Left lobe of liver (tissue), 2 donors: ENCODE measurements at regions not wholly inside any gene's neighbourhood (a gene's known extent, or its start where the extent isn't known, plus 50 kb on each side); places are given as distances from the start of the nearest gene placed in this dataset.
A peak's percentile ranks its signal among the peaks of the same experiment; 100 is the strongest.
"Not testable (repeated sequence)": the region's sequence is repeated elsewhere in the genome, so short reads cannot be mapped to it uniquely, and the experiment has no call there.

Experiments
- ATAC-seq: fragments of 200-7000 bp; cut with Tn5 transposase; one replicate; pipeline ENCODE4 v1.9.1; 2020; ENCODE audit warnings: mild to moderate bottlenecking, moderate library complexity
- DNase-seq: peaks from one replicate; pipeline ENCODE4 v3.0.0-alpha.2; 2020; ENCODE audit warnings: low spot score
- donor health status: DM: no; HTN: no; CAD: no; lungs with moderate emphysema.
- donor health status: DM: no; HTN: yes; CAD: no.

- ATAC-seq (no peak), DNase-seq (no peak)
Observed at GRCh38 chr1:55904541-55904940, 674.8 kb downstream of the PLPP3 start.

DNA sequence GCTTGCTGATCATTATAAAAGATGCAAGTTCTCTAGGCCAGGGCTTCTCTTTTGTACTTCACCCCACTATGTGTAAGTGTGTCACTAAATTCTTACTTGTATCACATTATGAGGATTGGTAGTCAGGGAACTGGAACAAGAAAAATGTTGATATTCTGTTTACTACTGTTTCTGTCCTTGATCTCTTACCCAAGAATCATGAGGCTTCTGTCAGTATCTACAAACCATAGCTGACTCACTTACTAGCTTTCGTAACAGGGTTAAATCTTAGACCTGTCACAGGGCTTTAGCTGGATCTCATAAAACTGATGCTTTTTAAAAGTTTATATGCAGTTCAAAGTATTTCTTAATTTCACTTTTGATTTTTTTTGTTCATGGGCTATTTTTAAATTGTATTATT, 681.2 kb downstream of the PLPP3 start:
- DNase-seq = no peak
- no peak for ATAC-seq

DNA sequence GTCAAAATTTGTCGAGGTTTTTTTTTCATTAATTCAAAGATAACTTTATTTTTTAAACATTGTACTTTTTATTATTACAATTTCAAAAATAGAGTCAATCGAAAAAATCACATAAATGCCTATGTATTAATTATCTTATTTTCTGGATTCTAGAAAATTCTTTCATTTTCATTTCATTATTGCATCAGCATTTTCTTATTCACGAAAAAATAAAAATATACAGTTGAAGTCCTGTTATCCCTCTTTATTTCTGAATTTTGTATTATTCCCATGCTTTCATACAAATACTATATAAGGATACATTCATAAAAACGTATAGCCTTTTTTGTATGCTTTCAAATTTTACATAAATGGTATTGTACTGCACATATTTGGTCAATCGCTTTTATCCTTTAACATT, 681.0 kb upstream of the USP24 start:
- no peak for DNase-seq
- no peak for ATAC-seq

DNA sequence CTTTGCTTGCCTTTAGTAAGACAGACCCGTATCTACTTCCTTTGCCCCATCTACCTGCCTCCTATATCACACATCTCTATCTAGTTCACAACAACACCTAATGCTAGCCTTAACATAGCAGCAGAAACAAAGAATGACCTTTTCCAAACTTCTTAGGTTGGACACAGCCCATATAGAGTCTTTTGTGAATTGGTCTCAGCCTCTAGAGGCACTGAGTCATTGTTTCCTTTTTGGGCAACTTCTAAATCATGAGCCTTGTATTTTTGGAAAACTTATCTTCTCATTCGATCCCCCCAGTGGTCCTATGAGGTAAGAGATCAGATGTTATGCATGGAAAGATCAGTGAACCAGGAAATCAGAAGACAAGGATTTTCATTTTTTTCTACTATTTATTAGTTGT, 679.4 kb upstream of the USP24 start:
- ATAC-seq = no peak
- no peak for DNase-seq

- DNase-seq (no peak), ATAC-seq (peak; percentile 97)
Observed at GRCh38 chr1:55893155-55893554, 678.0 kb upstream of the USP24 start.

GRCh38 chr1:55888685-55889317, 673.6 kb upstream of the USP24 start:
- no peak for ATAC-seq
- DNase-seq = no peak

- DNase-seq (no peak), ATAC-seq (no peak)
Observed at GRCh38 chr1:55886856-55887712, 671.9 kb upstream of the USP24 start.

DNA sequence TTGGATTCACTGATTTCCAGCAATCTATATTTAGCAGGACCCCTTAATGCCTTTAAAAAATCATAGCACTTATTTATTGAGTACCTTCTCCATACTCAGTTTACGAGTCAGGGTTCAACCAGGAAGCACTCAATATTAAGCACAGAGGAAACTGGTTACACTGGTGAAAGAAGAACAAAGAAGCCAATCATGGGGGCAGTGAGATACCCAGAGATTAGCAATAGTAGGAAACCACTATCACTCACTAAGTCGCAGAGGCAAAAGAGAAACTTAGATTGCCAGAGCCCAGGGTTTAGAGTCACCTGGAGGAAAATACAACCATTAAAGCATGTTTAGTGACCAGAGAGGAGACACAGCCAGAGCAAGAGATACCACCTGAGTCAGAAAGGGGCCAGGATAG, 670.5 kb upstream of the USP24 start:
- DNase-seq (no peak), ATAC-seq (no peak)

GRCh38 chr1:55882931-55883330, 667.8 kb upstream of the USP24 start:
- no peak for ATAC-seq
- DNase-seq = no peak

GRCh38 chr1:55879346-55879745, 664.2 kb upstream of the USP24 start:
- DNase-seq (no peak), ATAC-seq (no peak)

- no peak for ATAC-seq
- no peak for DNase-seq
Observed at GRCh38 chr1:55877437-55878232, 662.5 kb upstream of the USP24 start.

- DNase-seq = no peak
- no peak for ATAC-seq
Observed at GRCh38 chr1:55876276-55877060, 661.3 kb upstream of the USP24 start.

GRCh38 chr1:55870106-55870505, 654.9 kb upstream of the USP24 start:
- no peak for ATAC-seq
- DNase-seq = no peak

- no peak for ATAC-seq
- DNase-seq = no peak
Observed at GRCh38 chr1:55869065-55869464, 653.9 kb upstream of the USP24 start.

DNA sequence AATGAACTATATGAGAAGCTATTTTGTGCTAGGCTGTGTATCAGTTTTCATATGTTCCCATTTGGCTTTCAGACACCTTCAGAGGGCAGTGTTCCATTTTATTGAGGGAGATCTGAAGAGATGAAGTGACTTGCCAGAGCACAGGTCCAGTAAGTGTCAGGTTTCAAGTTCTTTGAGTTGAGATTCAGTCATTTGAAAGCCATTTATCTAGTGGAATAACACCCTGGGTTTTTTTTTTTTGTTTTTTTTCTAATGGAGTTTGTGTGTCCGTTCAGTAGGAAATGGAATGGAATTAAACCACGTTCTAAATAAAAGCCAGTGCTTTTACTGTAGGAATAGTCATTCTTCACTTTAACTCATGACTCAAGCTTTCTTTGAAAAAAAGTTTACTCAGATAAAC, 652.9 kb upstream of the USP24 start:
- no peak for ATAC-seq
- no peak for DNase-seq

DNA sequence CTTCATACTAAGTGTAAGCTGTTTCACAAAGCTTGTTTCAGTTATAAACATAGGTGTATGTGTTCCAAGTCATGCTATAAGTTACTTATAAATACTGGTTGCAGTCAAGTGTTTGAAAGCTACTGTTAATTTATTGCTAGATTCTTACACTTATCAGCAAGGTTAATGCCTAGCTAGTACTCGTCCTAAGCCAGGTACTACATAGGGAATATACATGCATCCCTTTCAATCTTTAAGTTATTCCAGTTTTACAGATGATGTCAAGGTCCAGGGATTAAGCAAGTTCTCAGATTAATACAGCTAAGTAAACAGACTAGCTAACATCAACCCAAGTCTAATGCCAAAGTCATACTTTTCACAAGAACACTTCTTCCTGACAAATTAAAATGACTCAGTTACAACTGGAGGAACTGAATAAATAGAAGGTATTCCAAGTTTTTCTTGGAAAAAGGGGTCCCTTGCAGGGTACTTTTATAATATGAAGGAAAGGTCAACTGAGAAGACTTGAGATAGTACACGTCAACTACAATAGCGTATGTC, 652.2 kb upstream of the USP24 start:
- no peak for ATAC-seq
- no peak for DNase-seq

- ATAC-seq, DNase-seq: not testable (repeated sequence)
Observed at GRCh38 chr1:55865778-55866177, 650.6 kb upstream of the USP24 start.

DNA sequence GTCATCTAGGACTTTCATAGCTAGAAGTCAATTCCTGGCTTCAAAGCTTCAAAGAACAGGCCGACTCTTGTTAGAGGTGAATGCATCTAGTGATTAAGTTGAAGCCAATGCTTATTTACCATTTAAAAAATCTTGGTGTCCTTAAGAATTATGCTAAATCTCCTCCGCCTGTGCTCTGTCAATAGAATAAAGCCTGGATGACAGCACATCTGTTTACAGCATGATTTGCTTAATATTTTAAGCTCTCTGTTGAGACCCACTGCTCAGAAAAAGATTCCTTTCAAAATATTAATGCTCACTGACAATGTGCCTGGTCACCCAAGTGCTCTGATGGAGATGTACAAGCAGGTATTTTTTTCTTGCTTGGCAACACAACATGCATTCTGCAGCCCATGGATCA, 649.1 kb upstream of the USP24 start:
- no peak for ATAC-seq

GRCh38 chr1:55861676-55862340, 646.6 kb upstream of the USP24 start:
- DNase-seq = no peak
- no peak for ATAC-seq

More for the DNA sequence above, 649.1 kb upstream of the USP24 start:
- DNase-seq = no peak
